H1 (cell line): ENCODE measurements at regions not wholly inside any gene's neighbourhood (a gene's known extent, or its start where the extent isn't known, plus 50 kb on each side); places are given as distances from the start of the nearest gene placed in this dataset.

ENCODE experiments used
- CTCF ChIA-PET: fragments of 300-600 bp; sonication (Branson Sonifier 250); formaldehyde crosslinking; loops from one replicate; lab custom pipeline; 2021; ENCODE audit not compliant: partially characterized antibody; lab: Charles Lee
- POLR2A ChIA-PET: fragments of 300-600 bp; sonication (Branson Sonifier 250); formaldehyde crosslinking; loops from one replicate; lab custom pipeline; 2021; ENCODE audit warnings: inconsistent platforms; ENCODE audit not compliant: partially characterized antibody; lab: Charles Lee
- DNase-seq, 2 experiments: peaks; one replicate each; pipeline versions ENCODE4 v3.0.0 to v3.0.0-alpha.2; 2010 to 2022; ENCODE audit warnings: low spot score in 2 of 2, low read depth in 1 of 2, mixed read lengths in 1 of 2
- FAIRE-seq: peaks from 2 replicates; lab custom pipeline; 2011; peaks lifted over from hg19 to GRCh38; lab: Jason Lieb, UNC
- H2AFZ ChIP-seq: 2 replicates; pipeline ENCODE4 v1.8.1; 2012; ENCODE audit warnings: low read length, inconsistent platforms
- H2AK5ac ChIP-seq: 2 replicates; pipeline ENCODE4 v1.6.1; 2013; ENCODE audit warnings: low read depth, low read length
- H2BK120ac ChIP-seq: replicated peaks from 2 replicates; pipeline ENCODE3; 2013; ENCODE audit warnings: low read depth, low read length, inconsistent platforms
- H2BK12ac ChIP-seq: 2 replicates; pipeline ENCODE4 v1.6.1; 2013; ENCODE audit warnings: low read depth, low read length
- H2BK15ac ChIP-seq: 2 replicates; pipeline ENCODE4 v1.6.1; 2013; ENCODE audit warnings: low read length
- H2BK20ac ChIP-seq: 2 replicates; pipeline ENCODE4 v1.6.1; 2013; ENCODE audit warnings: low read length
- H2BK5ac ChIP-seq: 2 replicates; pipeline ENCODE4 v1.6.1; 2013; ENCODE audit warnings: low read depth, low read length
- H3K14ac ChIP-seq: 2 replicates; pipeline ENCODE4 v1.6.1; 2013; ENCODE audit warnings: inconsistent platforms; ENCODE audit not compliant: insufficient read length
- H3K18ac ChIP-seq: 2 replicates; pipeline ENCODE4 v1.6.1; 2013; ENCODE audit warnings: low read length; ENCODE audit errors: extremely low read depth
- H3K23ac ChIP-seq: 2 replicates; pipeline ENCODE4 v1.6.1; 2013; ENCODE audit warnings: inconsistent platforms; ENCODE audit not compliant: insufficient read length
- H3K23me2 ChIP-seq: 2 replicates; pipeline ENCODE4 v1.6.1; 2013; ENCODE audit warnings: low read depth, low read length
- H3K27ac ChIP-seq: 2 replicates; pipeline ENCODE4 v1.6.1; 2011; ENCODE audit warnings: low read depth, low read length, inconsistent platforms
- H3K27me3 ChIP-seq, 4 experiments: replicated peaks in 1 of 4; 1 replicate in 1 of 4; 2 replicates in 3 of 4; pipeline versions ENCODE4 v1.6.1 to v1.8.1; 2011 to 2013; ENCODE audit warnings: low read length in 3 of 4, mild to moderate bottlenecking in 3 of 4, inconsistent platforms in 2 of 4, mixed read lengths in 2 of 4, moderate library complexity in 1 of 4; ENCODE audit not compliant: control insufficient read depth in 3 of 4, insufficient read depth in 3 of 4; ENCODE audit errors: extremely low read depth in 1 of 4
- H3K36me3 ChIP-seq, 4 experiments: 2 replicates each; pipeline versions ENCODE4 v1.6.1 to v1.8.1; 2011 to 2013; ENCODE audit warnings: mild to moderate bottlenecking in 4 of 4, low read length in 3 of 4, moderate library complexity in 2 of 4, control low read depth in 1 of 4, inconsistent platforms in 1 of 4; ENCODE audit not compliant: insufficient read depth in 4 of 4, control insufficient read depth in 2 of 4
- H3K4ac ChIP-seq: replicated peaks from 2 replicates; pipeline ENCODE3; 2013; ENCODE audit warnings: low read length, low read depth, mixed read lengths, inconsistent platforms; ENCODE audit not compliant: insufficient read length
- H3K4me1 ChIP-seq, 4 experiments: replicated peaks in 1 of 4; 1 replicate in 1 of 4; 2 replicates in 3 of 4; pipeline versions ENCODE4 v1.6.1 to v1.8.1; 2011 to 2013; ENCODE audit warnings: low read length in 3 of 4, inconsistent platforms in 2 of 4, mixed read lengths in 1 of 4; ENCODE audit not compliant: insufficient read depth in 4 of 4, control insufficient read depth in 3 of 4
- H3K4me2 ChIP-seq, 2 experiments: 2 replicates each; pipeline versions ENCODE4 v1.6.1 to v1.8.1; 2011 to 2013; ENCODE audit warnings: low read depth in 2 of 2, low read length in 2 of 2, control low read depth in 1 of 2, inconsistent platforms in 1 of 2, mild to moderate bottlenecking in 1 of 2; ENCODE audit not compliant: insufficient read depth in 1 of 2
- H3K4me3 ChIP-seq, 4 experiments: fragments of 200-600, 300-600 bp in 1 of 4; sonication (generic), shearing (Covaris generic), sonication (Bioruptor Twin) in 1 of 4; 2 replicates each; pipeline versions ENCODE4 v1.5.1 to v1.8.1; 2011 to 2016; ENCODE audit warnings: low read length in 4 of 4, low read depth in 3 of 4, control low read depth in 2 of 4, inconsistent platforms in 2 of 4, mild to moderate bottlenecking in 2 of 4, mixed read lengths in 1 of 4, moderate library complexity in 1 of 4; ENCODE audit not compliant: insufficient read depth in 2 of 4; ENCODE audit errors: extremely low read depth in 1 of 4
- H3K56ac ChIP-seq: replicated peaks from 2 replicates; pipeline ENCODE3; 2013; ENCODE audit warnings: low read depth, mild to moderate bottlenecking, mixed read lengths, low read length, inconsistent platforms; ENCODE audit not compliant: insufficient read length
- H3K79me1 ChIP-seq: 2 replicates; pipeline ENCODE4 v1.6.1; 2013; ENCODE audit warnings: low read depth, low read length, control low read depth
- H3K79me2 ChIP-seq, 2 experiments: 2 replicates each; pipeline versions ENCODE4 v1.6.1 to v1.8.1; 2012 to 2013; ENCODE audit warnings: low read length in 2 of 2, mild to moderate bottlenecking in 2 of 2, inconsistent platforms in 1 of 2; ENCODE audit not compliant: insufficient read depth in 2 of 2, control insufficient read depth in 1 of 2
- H3K9ac ChIP-seq, 4 experiments: replicated peaks in 1 of 4; 1 replicate in 1 of 4; 2 replicates in 3 of 4; pipeline versions ENCODE4 v1.6.1 to v1.8.1; 2011 to 2013; ENCODE audit warnings: low read depth in 3 of 4, low read length in 3 of 4, control low read depth in 2 of 4, mild to moderate bottlenecking in 2 of 4, moderate library complexity in 2 of 4, inconsistent platforms in 1 of 4; ENCODE audit errors: extremely low read depth in 1 of 4
- H3K9me3 ChIP-seq, 2 experiments: 2 replicates each; pipeline versions ENCODE4 v1.6.1 to v1.8.1; 2012 to 2013; ENCODE audit warnings: mild to moderate bottlenecking in 2 of 2, moderate library complexity in 2 of 2, control low read depth in 1 of 2, inconsistent platforms in 1 of 2, low read depth in 1 of 2, low read length in 1 of 2, mixed read lengths in 1 of 2; ENCODE audit not compliant: insufficient read depth in 2 of 2
- H4K20me1 ChIP-seq, 2 experiments: replicated peaks in 1 of 2; 2 replicates each; pipeline versions ENCODE3 to v1.8.1; 2011 to 2013; ENCODE audit warnings: inconsistent platforms in 2 of 2, low read length in 2 of 2, mild to moderate bottlenecking in 1 of 2; ENCODE audit not compliant: insufficient read depth in 2 of 2, control insufficient read depth in 1 of 2
- H4K5ac ChIP-seq: 2 replicates; pipeline ENCODE4 v1.6.1; 2013; ENCODE audit warnings: low read length, low read depth, mixed read lengths, inconsistent platforms; ENCODE audit not compliant: insufficient read length
- H4K8ac ChIP-seq: 2 replicates; pipeline ENCODE4 v1.8.0; 2013; ENCODE audit warnings: mild to moderate bottlenecking, moderate library complexity, low read length, inconsistent platforms; ENCODE audit not compliant: insufficient read depth; ENCODE audit errors: extremely low read depth
- H4K91ac ChIP-seq: replicated peaks from 2 replicates; pipeline ENCODE3; 2013; ENCODE audit warnings: low read length, mixed read lengths, inconsistent platforms; ENCODE audit not compliant: insufficient read length
- BCL11A ChIP-seq, 2 experiments: IDR thresholded peaks; one replicate each; pipeline ENCODE4 v1.6.1; 2011; ENCODE audit warnings: low read depth in 2 of 2, low read length in 2 of 2, mild to moderate bottlenecking in 2 of 2
- WGBS, 2 experiments: shearing (Covaris generic) in 1 of 2; methylation state at CpG; one replicate each; pipeline versions ENCODE4 v1.1.6 to v1.1.7; 2013 to 2015; ENCODE audit warnings: low lambda C conversion rate in 2 of 2, mixed read lengths in 2 of 2, inconsistent platforms in 1 of 2, low coverage in 1 of 2, missing lambda C conversion rate in 1 of 2; ENCODE audit not compliant: insufficient replicate concordance in 2 of 2, insufficient coverage in 1 of 2, insufficient read length in 1 of 2; ENCODE audit errors: extremely low coverage in 1 of 2, missing lambda C conversion rate in 1 of 2; 5-methylcytosine and 5-hydroxymethylcytosine counted together

DNA sequence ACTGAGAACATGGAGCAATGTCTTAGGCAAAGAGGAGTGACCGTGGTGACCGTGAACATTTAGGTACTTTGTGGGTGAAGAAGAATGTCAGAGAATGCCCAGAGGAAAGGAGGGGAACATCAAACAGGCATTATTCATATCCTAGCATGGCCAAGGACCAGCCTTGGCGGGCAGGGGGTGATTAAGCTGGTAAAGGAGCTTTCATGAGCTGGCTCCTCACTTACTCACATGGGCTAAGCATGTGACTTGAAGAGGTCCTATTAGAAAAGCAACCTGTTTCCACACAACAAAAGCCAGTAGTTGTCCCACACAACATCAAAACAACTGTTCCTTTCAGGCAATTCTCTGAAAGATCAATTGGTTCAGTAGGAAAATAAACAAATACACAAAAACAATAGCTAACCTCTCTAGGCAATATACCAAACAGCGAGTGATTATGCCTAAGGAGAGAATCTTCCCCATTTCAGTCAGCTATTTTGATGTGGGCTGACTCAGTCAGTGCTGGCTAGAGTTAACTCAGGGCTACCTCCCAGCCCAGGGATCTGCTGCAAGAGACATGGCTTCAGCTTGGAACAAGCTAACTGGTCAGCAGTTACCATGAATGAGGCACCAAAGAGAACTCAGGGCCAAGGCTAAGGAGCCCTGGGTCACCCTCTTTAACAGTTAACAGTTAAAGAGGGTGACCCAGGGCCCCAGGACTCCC is 283.5 kb downstream of the ARHGAP12 start:
- Histone ChIP-seq H3K18ac (0 out of 2 replicates have a peak overlapping the region, but pooled peaks have one; percentile 0), H3K4ac (no peak overlapping the region), H4K5ac (no peak overlapping the region), H2BK15ac (no peak overlapping the region), H3K9ac (no peak overlapping the region), H3K9me3 (no peaks in the 10 kb centered on the region), H3K36me3 (no peaks in the 10 kb centered on the region), H3K79me2 (no peaks in the 10 kb centered on the region), H3K23me2 (no peaks in the 10 kb centered on the region), H2BK5ac (no peak overlapping the region), H3K56ac (no peak overlapping the region), H4K20me1 (no peaks in the 10 kb centered on the region), H3K14ac (no peak overlapping the region), H3K27me3 (no peaks in the 10 kb centered on the region), H4K8ac (no peak overlapping the region), H2AK5ac (no peak overlapping the region), H3K4me2 (no peak overlapping the region), H2AFZ (no peak overlapping the region), H2BK20ac (0 out of 2 replicates have a peak overlapping the region, but pooled peaks have one; percentile 1), H3K4me1 (no peaks in the 10 kb centered on the region), H2BK12ac (no peak overlapping the region), H3K27ac (no peak overlapping the region), H2BK120ac (no peak overlapping the region), H3K23ac (no peak overlapping the region), H4K91ac (no peak overlapping the region), H3K4me3 (no peak overlapping the region), H3K79me1 (no peaks in the 10 kb centered on the region)
- DNase-seq (no peak), FAIRE-seq (no peak)
- ChIA-PET POLR2A (interaction anchor here (0.6 kb wide), 1 partner anchor 9 kb away, joined by 3 read pairs; no protein-coding TSS in a partner anchor), CTCF (interaction anchor here (0.5 to 1.3 kb wide), 3 partner anchors 25 to 732 kb away, joined by 3 to 5 read pairs (median 5); no protein-coding TSS in a partner anchor)
- 88% methylated on average over 4 of the region's 4 CpGs; no CpG with 5 or more reads in 1 of the 2 experiments for WGBS, 2 experiments
- no peak for TF ChIP-seq BCL11A (IDR thresholded peaks at IDR 0.05; ENCODE audit: low read depth in 2 of 2, low read length in 2 of 2)
